ENCODE measurements at regions not wholly inside any gene's neighbourhood (a gene's known extent, or its start where the extent isn't known, plus 50 kb on each side); places are given as distances from the start of the nearest gene placed in this dataset.

DNA sequence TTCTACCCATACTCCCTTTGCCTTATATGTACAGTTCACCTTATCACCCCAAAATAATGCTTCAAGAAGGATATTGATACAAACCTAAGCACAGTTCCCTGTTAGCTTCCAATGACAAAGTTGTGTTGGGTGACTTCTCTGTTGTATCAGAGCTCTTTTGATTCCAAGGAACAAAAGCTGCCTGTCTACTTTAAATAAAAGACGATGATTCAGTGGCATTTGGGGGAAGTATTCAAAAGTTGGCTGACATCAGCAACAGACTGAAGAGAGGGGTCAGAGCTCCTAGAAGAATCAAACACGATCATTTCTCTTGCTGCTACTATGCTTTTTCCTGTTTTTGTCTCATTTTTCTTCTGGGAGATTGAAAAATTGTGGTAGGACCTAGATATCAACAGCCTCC, 69.4 kb upstream of the CA10 start:
- TF ChIP-seq, protein P1, sequence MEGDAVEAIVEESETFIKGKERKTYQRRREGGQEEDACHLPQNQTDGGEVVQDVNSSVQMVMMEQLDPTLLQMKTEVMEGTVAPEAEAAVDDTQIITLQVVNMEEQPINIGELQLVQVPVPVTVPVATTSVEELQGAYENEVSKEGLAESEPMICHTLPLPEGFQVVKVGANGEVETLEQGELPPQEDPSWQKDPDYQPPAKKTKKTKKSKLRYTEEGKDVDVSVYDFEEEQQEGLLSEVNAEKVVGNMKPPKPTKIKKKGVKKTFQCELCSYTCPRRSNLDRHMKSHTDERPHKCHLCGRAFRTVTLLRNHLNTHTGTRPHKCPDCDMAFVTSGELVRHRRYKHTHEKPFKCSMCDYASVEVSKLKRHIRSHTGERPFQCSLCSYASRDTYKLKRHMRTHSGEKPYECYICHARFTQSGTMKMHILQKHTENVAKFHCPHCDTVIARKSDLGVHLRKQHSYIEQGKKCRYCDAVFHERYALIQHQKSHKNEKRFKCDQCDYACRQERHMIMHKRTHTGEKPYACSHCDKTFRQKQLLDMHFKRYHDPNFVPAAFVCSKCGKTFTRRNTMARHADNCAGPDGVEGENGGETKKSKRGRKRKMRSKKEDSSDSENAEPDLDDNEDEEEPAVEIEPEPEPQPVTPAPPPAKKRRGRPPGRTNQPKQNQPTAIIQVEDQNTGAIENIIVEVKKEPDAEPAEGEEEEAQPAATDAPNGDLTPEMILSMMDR (IDR thresholded peaks at IDR 0.05; ENCODE audit: insufficient read depth, low read length, missing control alignments), result no peak
- POLR2A ChIA-PET, result no interaction called here
- CTCF ChIA-PET, result no interaction called here
- no peak for DNase-seq (ENCODE audit: low read depth, low spot score)
- no peak overlapping the region for H3K4me3 ChIP-seq (ENCODE audit: low read depth, low read length)

DNA sequence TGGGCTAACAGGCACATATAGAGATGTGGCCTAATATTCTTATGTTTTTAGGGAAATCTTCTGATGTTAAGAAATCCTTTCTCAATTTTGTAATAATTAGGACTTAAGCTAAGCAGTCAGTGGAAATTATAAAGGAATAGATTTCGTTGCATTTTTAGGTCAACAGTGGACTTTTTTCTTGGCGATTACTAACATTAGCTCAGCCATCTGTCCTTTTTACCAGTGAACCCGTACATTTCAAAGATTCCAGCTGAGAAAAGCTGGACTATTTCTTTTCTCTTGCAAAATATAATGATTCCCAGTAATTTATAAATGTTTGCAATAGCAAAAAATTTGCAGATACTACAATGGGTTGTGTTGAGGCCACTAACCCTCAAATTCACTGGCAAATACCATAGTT, 54.9 kb upstream of the CA10 start:
- no peak overlapping the region for H3K4me3 ChIP-seq (ENCODE audit: low read depth, low read length)
- CTCF ChIA-PET, result no interaction called here
- no peak for DNase-seq (ENCODE audit: low read depth, low spot score)
- TF ChIP-seq, protein P1 (IDR thresholded peaks at IDR 0.05; ENCODE audit: insufficient read depth, low read length, missing control alignments), result no peak
- POLR2A ChIA-PET, result no interaction called here

DNA sequence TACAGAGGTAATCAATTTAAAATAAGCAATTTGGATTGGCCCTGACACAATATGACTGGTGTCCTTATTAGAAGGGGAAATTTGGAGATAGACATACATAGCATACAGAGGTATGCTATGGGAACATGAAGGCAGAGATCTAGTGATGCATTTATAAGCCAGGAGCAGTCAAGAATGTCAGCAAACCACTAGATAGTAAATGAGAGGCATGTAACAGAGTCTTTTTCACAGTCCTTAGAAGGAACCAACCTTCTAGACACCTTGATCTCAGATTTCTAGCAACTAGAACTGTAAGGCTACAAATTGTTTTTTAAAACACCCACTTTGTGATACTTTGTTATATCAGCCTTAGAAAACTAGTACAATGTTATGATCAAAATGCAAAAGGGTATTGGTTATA, 54.3 kb upstream of the CA10 start:
- TF ChIP-seq, protein P1 (IDR thresholded peaks at IDR 0.05; ENCODE audit: insufficient read depth, low read length, missing control alignments), result no peak
- POLR2A ChIA-PET, result no interaction called here
- no peak overlapping the region for H3K4me3 ChIP-seq (ENCODE audit: low read depth, low read length)
- CTCF ChIA-PET, result no interaction called here
- DNase-seq (ENCODE audit: low read depth, low spot score), result no peak

DNA sequence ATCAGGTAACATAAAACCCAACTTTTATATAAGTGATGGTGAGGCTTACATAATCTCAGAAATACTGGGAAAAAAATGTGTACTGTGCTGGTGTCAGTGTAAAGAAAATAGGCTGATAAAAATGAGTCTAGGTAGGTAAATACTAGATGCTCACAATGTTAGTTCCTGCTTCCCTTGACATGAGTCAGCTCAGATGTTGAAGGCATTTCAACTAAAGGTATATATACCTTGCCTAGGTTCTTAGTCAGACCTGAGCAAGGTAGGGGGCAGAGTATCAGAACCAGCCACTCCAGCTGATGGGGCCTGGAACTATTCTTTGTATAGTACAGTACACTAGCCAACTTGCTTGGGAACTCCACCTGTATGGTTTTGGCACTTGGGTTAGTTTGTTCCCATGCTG, 51.0 kb upstream of the CA10 start:
- POLR2A ChIA-PET, result no interaction called here

More for the DNA sequence above, 51.0 kb upstream of the CA10 start:
- H3K4me3 ChIP-seq (ENCODE audit: low read depth, low read length), result no peak overlapping the region
- CTCF ChIA-PET, result no interaction called here
- DNase-seq (ENCODE audit: low read depth, low spot score), result no peak
- TF ChIP-seq, protein P1 (IDR thresholded peaks at IDR 0.05; ENCODE audit: insufficient read depth, low read length, missing control alignments), result no peak

Measured in AG04449 (cell line).